ENCODE measurements at regions not wholly inside any gene's neighbourhood (a gene's known extent, or its start where the extent isn't known, plus 50 kb on each side); places are given as distances from the start of the nearest gene placed in this dataset.
A peak's percentile ranks its signal among the peaks of the same experiment; 100 is the strongest.

- DNase-seq (ENCODE audit: low spot score): no peak
- peaks cover 83% of the 10 kb centered on the region for H3K79me2 ChIP-seq (ENCODE audit: insufficient read depth, low read length)
- TF ChIP-seq POLR2A (IDR thresholded peaks at IDR 0.05; ENCODE audit: insufficient read depth in 1 of 2, low read depth in 2 of 2, low read length in 2 of 2): 0 out of 4 replicates have a peak, but pooled peaks of 1 of the 2 experiments have one; percentile 31
- TF ChIP-seq ZZZ3 (CRISPR knock-in tag; IDR thresholded peaks at IDR 0.05; ENCODE audit: borderline replicate concordance): no peak
- no TSS peak for BruUV-seq (replicated peaks)
- ChIA-PET CTCF (ENCODE audit: low intra/inter-chr PET ratio, low total read pairs) (no interaction called here), POLR2A (interaction anchor here (1.1 kb wide), 1 partner anchor 29 kb away, joined by 4 read pairs; no protein-coding TSS in a partner anchor)
- H3K4me2 ChIP-seq (ENCODE audit: low read depth, low read length): no peak overlapping the region
- H2AFZ ChIP-seq (ENCODE audit: low read length): no peak overlapping the region
- peaks cover 94% of the 10 kb centered on the region for H4K20me1 ChIP-seq (ENCODE audit: insufficient read depth, low read length)
- ATAC-seq: no peak
- WGBS (ENCODE audit: low lambda C conversion rate): 90% methylated on average over 11 of the region's 11 CpGs
- H3K36me3 ChIP-seq (replicated peaks in 1 of 2; ENCODE audit: control insufficient read depth in 1 of 2, insufficient read depth in 2 of 2, low read length in 2 of 2): peaks cover 41 to 71% of the 10 kb centered on the region in 2 experiments
- H3K27ac ChIP-seq (ENCODE audit: extremely low read length, insufficient read depth, low read length): no peak overlapping the region
- H3K27me3 ChIP-seq (ENCODE audit: control insufficient read depth in 1 of 2, insufficient read depth in 2 of 2, low read length in 2 of 2): no peaks in the 10 kb centered on the region
- no peak overlapping the region for H3K4me3 ChIP-seq (replicated peaks in 1 of 3; ENCODE audit: insufficient read depth in 1 of 3, low read depth in 2 of 3, low read length in 3 of 3)
- no peak overlapping the region for H3K9ac ChIP-seq (ENCODE audit: insufficient read depth, low read depth, low read length)
- in situ Hi-C loops (cut with HindIII; ENCODE audit: extremely low pct_ligation_motif_present, low pct_unique_long_range_greater_than_20kb) (no loop called here), intact Hi-C loops (cut with micrococcal nuclease; ENCODE audit: unreplicated experiment) (no loop called here)
- FAIRE-seq: peak; percentile 4
- peaks cover 13% of the 10 kb centered on the region for H3K4me1 ChIP-seq (ENCODE audit: insufficient read depth, low read length)
- no peaks in the 10 kb centered on the region for H3K9me3 ChIP-seq (ENCODE audit: low read length)
Measured at GRCh38 chr17:77478899-77479298, 338.1 kb downstream of the SEC14L1 start.

DNA sequence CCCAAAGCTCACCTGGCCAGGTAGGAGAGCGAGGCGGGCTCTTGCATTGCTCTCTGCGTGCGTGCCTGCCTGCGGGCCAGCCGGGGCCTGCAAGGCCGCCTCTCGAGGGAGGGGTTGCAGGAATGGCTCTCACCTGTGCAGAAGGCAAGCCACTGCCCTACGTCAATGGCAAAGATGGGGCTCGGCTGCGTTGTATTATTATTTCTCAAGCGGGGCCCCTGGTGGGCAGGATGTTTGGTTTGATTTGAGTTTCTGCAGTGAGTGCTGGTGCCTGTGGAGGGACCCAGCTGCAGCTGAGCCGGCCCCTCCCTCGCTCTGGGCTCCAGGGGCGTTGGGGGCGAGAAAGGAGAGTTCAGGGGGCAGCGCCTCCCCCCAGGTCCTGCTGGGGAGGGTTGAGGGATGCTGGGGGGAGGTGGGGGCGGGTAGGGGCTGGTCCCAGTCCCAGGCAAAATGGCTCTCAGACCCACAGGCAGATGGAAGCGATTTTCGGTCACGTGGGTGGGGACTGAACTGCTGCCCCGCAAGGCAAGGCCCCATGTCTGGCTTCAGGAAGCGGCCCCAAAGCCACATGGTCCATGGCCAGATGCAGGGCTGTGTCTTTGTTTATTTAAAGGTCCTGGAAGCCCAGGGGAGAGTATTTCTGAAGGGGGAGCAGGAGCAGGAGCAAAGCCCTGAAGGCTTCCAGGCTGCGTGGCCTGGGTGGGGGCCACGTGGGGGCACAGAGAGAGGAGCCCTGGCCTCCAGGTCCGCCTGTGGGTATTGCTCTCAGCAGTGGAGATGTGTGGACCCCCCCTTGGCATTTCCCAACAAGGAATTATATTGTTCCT, 338.8 kb downstream of the SEC14L1 start:
- in situ Hi-C loops (cut with HindIII; ENCODE audit: extremely low pct_ligation_motif_present, low pct_unique_long_range_greater_than_20kb) (no loop called here), intact Hi-C loops (cut with micrococcal nuclease; ENCODE audit: unreplicated experiment) (no loop called here)
- no peak overlapping the region for H3K4me3 ChIP-seq (replicated peaks in 1 of 3; ENCODE audit: insufficient read depth in 1 of 3, low read depth in 2 of 3, low read length in 3 of 3)
- peaks cover 82% of the 10 kb centered on the region for H3K79me2 ChIP-seq (ENCODE audit: insufficient read depth, low read length)
- no peaks in the 10 kb centered on the region for H3K9me3 ChIP-seq (ENCODE audit: low read length)
- H3K4me2 ChIP-seq (ENCODE audit: low read depth, low read length): no peak overlapping the region
- H3K27me3 ChIP-seq (ENCODE audit: control insufficient read depth in 1 of 2, insufficient read depth in 2 of 2, low read length in 2 of 2): no peaks in the 10 kb centered on the region
- DNase-seq (ENCODE audit: low spot score): no peak
- H2AFZ ChIP-seq (ENCODE audit: low read length): no peak overlapping the region
- FAIRE-seq: no peak
- H3K27ac ChIP-seq (ENCODE audit: extremely low read length, insufficient read depth, low read length): no peak overlapping the region
- H3K36me3 ChIP-seq (replicated peaks in 1 of 2; ENCODE audit: control insufficient read depth in 1 of 2, insufficient read depth in 2 of 2, low read length in 2 of 2): peaks cover 45 to 75% of the 10 kb centered on the region in 2 experiments
- no peak for ATAC-seq
- peaks cover 94% of the 10 kb centered on the region for H4K20me1 ChIP-seq (ENCODE audit: insufficient read depth, low read length)
- H3K4me1 ChIP-seq (ENCODE audit: insufficient read depth, low read length): peaks cover 11% of the 10 kb centered on the region; the same call in 1 of the 2 replicates
- no TSS peak for BruUV-seq (replicated peaks)
- POLR2A ChIA-PET: interaction anchor here (1.1 kb wide), 1 partner anchor 29 kb away, joined by 4 read pairs; no protein-coding TSS in a partner anchor
- CTCF ChIA-PET (ENCODE audit: low intra/inter-chr PET ratio, low total read pairs): no interaction called here
- no peak overlapping the region for H3K9ac ChIP-seq (ENCODE audit: insufficient read depth, low read depth, low read length)
- WGBS (ENCODE audit: low lambda C conversion rate): 97% methylated on average over 21 of the region's 26 CpGs
- TF ChIP-seq POLR2A (IDR thresholded peaks at IDR 0.05; ENCODE audit: insufficient read depth in 1 of 2, low read depth in 2 of 2, low read length in 2 of 2) (0 out of 4 replicates have a peak, but pooled peaks of 1 of the 2 experiments have one; percentile 5), ZNF550 (CRISPR knock-in tag; IDR thresholded peaks at IDR 0.05; ENCODE audit: borderline replicate concordance) (no peak), ZNF710 (CRISPR knock-in tag; IDR thresholded peaks at IDR 0.05; ENCODE audit: borderline replicate concordance) (no peak), RBM22 (optimal IDR thresholded peaks at IDR 0.05; ENCODE audit: low read length) (peak; percentile 13), ZBTB4 (CRISPR knock-in tag; IDR thresholded peaks at IDR 0.05; ENCODE audit: borderline replicate concordance) (no peak), DPF2 (CRISPR knock-in tag; IDR thresholded peaks at IDR 0.05; ENCODE audit: borderline replicate concordance, low read depth) (no peak), MXI1 (IDR thresholded peaks at IDR 0.05; ENCODE audit: borderline replicate concordance, low read depth, low read length) (no peak), SRSF1 (optimal IDR thresholded peaks at IDR 0.05; ENCODE audit: low read depth, low read length) (peak; percentile 53), MED8 (CRISPR knock-in tag; IDR thresholded peaks at IDR 0.05; ENCODE audit: insufficient replicate concordance) (no peak), TAF15 (IDR thresholded peaks at IDR 0.05; ENCODE audit: low read depth, low read length, poor library complexity, severe bottlenecking) (no peak)

Measured in HepG2 (cell line).